Kidney (tissue), 13 donors: ENCODE measurements at regions not wholly inside any gene's neighbourhood (a gene's known extent, or its start where the extent isn't known, plus 50 kb on each side); places are given as distances from the start of the nearest gene placed in this dataset.

Experiments
- DNase-seq, 5 donors: peaks; one replicate each; pipeline ENCODE4 v3.0.0-alpha.2; 2013 to 2020
- FAIRE-seq: peaks from 2 replicates; lab custom pipeline; 2012; peaks lifted over from hg19 to GRCh38; lab: Jason Lieb, UNC
- H3K27ac ChIP-seq, 2 donors: one replicate each; pipeline ENCODE4 v1.7.0; 2013; ENCODE audit warnings: low read depth in 2 of 2, low read length in 2 of 2, inconsistent platforms in 1 of 2
- H3K27me3 ChIP-seq: one replicate; pipeline ENCODE4 v1.7.1; 2013; ENCODE audit warnings: low read length, inconsistent platforms; ENCODE audit not compliant: control insufficient read depth, insufficient read depth
- H3K36me3 ChIP-seq, 3 donors: one replicate each; pipeline versions ENCODE4 v1.7.0 to v1.7.1; 2013; ENCODE audit warnings: low read length in 3 of 3, control low read depth in 1 of 3, inconsistent platforms in 1 of 3; ENCODE audit not compliant: insufficient read depth in 3 of 3, control insufficient read depth in 2 of 3
- H3K4me1 ChIP-seq, 3 donors: one replicate each; pipeline versions ENCODE4 v1.7.0 to v1.7.1; 2013; ENCODE audit warnings: low read length in 3 of 3, inconsistent platforms in 1 of 3, low read depth in 1 of 3; ENCODE audit not compliant: control insufficient read depth in 2 of 3, insufficient read depth in 2 of 3
- H3K4me3 ChIP-seq, 3 donors: one replicate each; pipeline versions ENCODE4 v1.7.0 to v1.8.1; 2013; ENCODE audit warnings: low read length in 3 of 3, control low read depth in 1 of 3, inconsistent platforms in 1 of 3
- H3K9ac ChIP-seq, 3 donors: one replicate each; pipeline versions ENCODE4 v1.7.0 to v1.7.1; 2013; ENCODE audit warnings: low read length in 3 of 3, control low read depth in 1 of 3, inconsistent platforms in 1 of 3
- H3K9me3 ChIP-seq, 3 donors: one replicate each; pipeline versions ENCODE4 v1.7.0 to v1.7.1; 2013; ENCODE audit warnings: low read length in 3 of 3, control low read depth in 1 of 3, inconsistent platforms in 1 of 3; ENCODE audit not compliant: control insufficient read depth in 2 of 3, insufficient read depth in 1 of 3
- intact Hi-C: fragments of 100-400 bp; cut with DNase I; formaldehyde crosslinking; loops from one replicate; pipeline ENCODE4 v1.11.1; 2022
- TF ChIP-seq, protein P1 (sequence below): IDR thresholded peaks from 3 replicates; pipeline ENCODE4 v1.5.1; 2012; ENCODE audit warnings: mild to moderate bottlenecking, moderate library complexity, borderline replicate concordance; ENCODE audit not compliant: insufficient read depth; ENCODE audit errors: extremely low read depth
- donor health status: control.
- donor health status: control.
- donor health status: control.
- donor health status: control.
- donor health status: control.
- donor health status: DM: yes; HTN: yes; CAD: no.
- donor health status: Normal renal cell carcinoma (clear cell type).

DNA sequence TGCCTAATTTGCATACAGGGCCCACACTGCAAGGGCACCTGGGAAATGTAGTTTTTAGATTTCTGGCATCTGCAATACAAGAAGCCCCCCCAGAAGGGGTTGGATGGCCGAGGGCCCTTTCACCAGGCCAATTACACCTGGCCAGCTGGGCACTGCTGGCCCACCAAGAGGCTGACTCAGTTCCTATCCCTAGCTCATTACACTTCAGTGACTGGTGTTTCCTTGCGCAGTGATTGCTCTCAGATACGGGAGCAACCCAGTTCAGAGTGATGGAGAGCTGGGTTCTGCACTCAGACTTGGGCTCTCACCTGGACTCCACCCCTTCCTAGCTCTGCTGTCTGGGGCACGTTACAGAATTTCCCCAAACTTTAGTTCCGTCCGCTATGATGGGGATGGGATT, 81.1 kb upstream of the SHANK2 start:
- TF ChIP-seq, protein P1, sequence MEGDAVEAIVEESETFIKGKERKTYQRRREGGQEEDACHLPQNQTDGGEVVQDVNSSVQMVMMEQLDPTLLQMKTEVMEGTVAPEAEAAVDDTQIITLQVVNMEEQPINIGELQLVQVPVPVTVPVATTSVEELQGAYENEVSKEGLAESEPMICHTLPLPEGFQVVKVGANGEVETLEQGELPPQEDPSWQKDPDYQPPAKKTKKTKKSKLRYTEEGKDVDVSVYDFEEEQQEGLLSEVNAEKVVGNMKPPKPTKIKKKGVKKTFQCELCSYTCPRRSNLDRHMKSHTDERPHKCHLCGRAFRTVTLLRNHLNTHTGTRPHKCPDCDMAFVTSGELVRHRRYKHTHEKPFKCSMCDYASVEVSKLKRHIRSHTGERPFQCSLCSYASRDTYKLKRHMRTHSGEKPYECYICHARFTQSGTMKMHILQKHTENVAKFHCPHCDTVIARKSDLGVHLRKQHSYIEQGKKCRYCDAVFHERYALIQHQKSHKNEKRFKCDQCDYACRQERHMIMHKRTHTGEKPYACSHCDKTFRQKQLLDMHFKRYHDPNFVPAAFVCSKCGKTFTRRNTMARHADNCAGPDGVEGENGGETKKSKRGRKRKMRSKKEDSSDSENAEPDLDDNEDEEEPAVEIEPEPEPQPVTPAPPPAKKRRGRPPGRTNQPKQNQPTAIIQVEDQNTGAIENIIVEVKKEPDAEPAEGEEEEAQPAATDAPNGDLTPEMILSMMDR = no peak
- intact Hi-C loops = no loop called here
- no peaks in the 10 kb centered on the region for H3K9me3 ChIP-seq
- FAIRE-seq (no peak), DNase-seq (peak in 2 of 5 donors; percentile 10 to 18)
- H3K4me3 ChIP-seq = no peak overlapping the region
- H3K27ac ChIP-seq = no peak overlapping the region
- no peak overlapping the region for H3K9ac ChIP-seq
- no peaks in the 10 kb centered on the region for H3K36me3 ChIP-seq
- H3K27me3 ChIP-seq = no peaks in the 10 kb centered on the region
- no peaks in the 10 kb centered on the region for H3K4me1 ChIP-seq

- DNase-seq = no peak
- TF ChIP-seq, protein P1 = no peak
- H3K4me3 ChIP-seq = no peak overlapping the region
- intact Hi-C loops = no loop called here
- H3K9ac ChIP-seq = no peak overlapping the region
- no peak overlapping the region for H3K27ac ChIP-seq
- no peaks in the 10 kb centered on the region for H3K36me3 ChIP-seq
- no peaks in the 10 kb centered on the region for H3K4me1 ChIP-seq
- H3K9me3 ChIP-seq = no peaks in the 10 kb centered on the region
- no peak for FAIRE-seq
- H3K27me3 ChIP-seq = no peaks in the 10 kb centered on the region
Measured at GRCh38 chr11:71332447-71332846, 80.1 kb upstream of the SHANK2 start.

GRCh38 chr11:71332046-71332445, 79.7 kb upstream of the SHANK2 start:
- FAIRE-seq (no peak), DNase-seq (peak in 2 of 5 donors; percentile 19 to 30)
- no peaks in the 10 kb centered on the region for H3K9me3 ChIP-seq
- intact Hi-C loops = no loop called here
- no peaks in the 10 kb centered on the region for H3K36me3 ChIP-seq
- TF ChIP-seq, protein P1 = no peak
- no peak overlapping the region for H3K9ac ChIP-seq
- no peaks in the 10 kb centered on the region for H3K4me1 ChIP-seq
- no peak overlapping the region for H3K4me3 ChIP-seq
- no peak overlapping the region for H3K27ac ChIP-seq
- no peaks in the 10 kb centered on the region for H3K27me3 ChIP-seq

- TF ChIP-seq, protein P1 = no peak
- H3K9me3 ChIP-seq = no peaks in the 10 kb centered on the region
- no peak overlapping the region for H3K4me3 ChIP-seq
- DNase-seq = peak in 2 of 5 donors; percentile 15 to 52
- intact Hi-C loops = no loop called here
- H3K9ac ChIP-seq = no peak overlapping the region
- no peak overlapping the region for H3K27ac ChIP-seq
- no peaks in the 10 kb centered on the region for H3K27me3 ChIP-seq
- no peaks in the 10 kb centered on the region for H3K4me1 ChIP-seq
- no peak for FAIRE-seq
- H3K36me3 ChIP-seq = no peaks in the 10 kb centered on the region
Measured at GRCh38 chr11:71331631-71332030, 79.3 kb upstream of the SHANK2 start.
